ENCODE measurements at regions not wholly inside any gene's neighbourhood (a gene's known extent, or its start where the extent isn't known, plus 50 kb on each side); places are given as distances from the start of the nearest gene placed in this dataset.

DNA sequence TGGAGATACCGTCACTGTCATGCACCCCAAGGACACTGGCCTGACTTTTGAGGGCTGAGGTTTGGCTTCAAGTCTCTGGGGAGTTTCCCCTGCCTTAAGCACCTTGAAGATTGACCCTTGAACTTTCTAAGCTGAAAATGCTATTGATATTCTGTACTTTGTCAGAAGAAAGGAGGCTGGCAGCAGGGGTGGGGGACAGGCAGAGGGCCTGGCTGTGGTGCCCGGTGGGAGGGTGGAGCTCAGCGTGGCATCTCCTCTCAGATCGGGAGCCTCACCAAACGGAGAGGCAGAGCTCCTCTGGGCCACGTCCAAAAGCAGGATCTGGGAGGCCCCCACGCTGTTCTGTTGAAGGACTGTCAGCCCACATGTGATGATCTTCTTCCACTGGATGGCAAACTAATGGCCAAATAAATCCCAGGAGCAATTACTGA, 305.2 kb upstream of the IRX3 start (continued):
- TF ChIP-seq HDAC2 (IDR thresholded peaks at IDR 0.05) (no peak), HOXA7 (CRISPR knock-in tag; IDR thresholded peaks at IDR 0.05) (no peak), CHD2 (IDR thresholded peaks at IDR 0.05; ENCODE audit: low read length, partially characterized antibody) (no peak), NFE2L2 (conservative IDR thresholded peaks at IDR 0.05; ENCODE audit: low read length) (no peak)
- TF ChIP-seq, protein P1, sequence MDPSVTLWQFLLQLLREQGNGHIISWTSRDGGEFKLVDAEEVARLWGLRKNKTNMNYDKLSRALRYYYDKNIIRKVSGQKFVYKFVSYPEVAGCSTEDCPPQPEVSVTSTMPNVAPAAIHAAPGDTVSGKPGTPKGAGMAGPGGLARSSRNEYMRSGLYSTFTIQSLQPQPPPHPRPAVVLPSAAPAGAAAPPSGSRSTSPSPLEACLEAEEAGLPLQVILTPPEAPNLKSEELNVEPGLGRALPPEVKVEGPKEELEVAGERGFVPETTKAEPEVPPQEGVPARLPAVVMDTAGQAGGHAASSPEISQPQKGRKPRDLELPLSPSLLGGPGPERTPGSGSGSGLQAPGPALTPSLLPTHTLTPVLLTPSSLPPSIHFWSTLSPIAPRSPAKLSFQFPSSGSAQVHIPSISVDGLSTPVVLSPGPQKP (IDR thresholded peaks at IDR 0.05; ENCODE audit: low read depth, low read length) = no peak

DNA sequence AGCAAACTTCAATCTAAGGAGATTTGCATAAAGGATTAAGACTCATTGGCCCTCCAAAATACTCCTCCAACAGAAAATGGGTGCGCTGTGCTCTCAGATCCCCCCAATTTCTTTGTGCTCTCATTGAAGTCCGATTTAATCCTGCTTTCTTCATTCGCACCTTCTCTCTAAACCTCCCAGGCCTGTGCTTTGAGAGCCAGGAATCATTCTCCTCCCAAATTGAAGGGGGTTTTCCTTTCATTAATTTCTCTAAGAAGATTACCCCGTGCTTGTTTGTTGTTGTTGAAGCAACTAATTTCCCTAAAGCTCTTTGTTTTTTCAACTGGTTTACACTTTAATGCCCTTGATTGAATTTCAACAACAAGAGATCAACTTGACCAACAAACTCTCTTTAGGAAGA, 304.2 kb upstream of the IRX3 start:
- DNase-seq (ENCODE audit: low read depth in 1 of 2, low spot score in 1 of 2) (no peak), FAIRE-seq (no peak), ATAC-seq (no peak)
- no peak overlapping the region for H3K4me2 ChIP-seq
- no peak for TF ChIP-seq NFE2L2 (conservative IDR thresholded peaks at IDR 0.05; ENCODE audit: low read length)
- TF ChIP-seq, protein P2, sequence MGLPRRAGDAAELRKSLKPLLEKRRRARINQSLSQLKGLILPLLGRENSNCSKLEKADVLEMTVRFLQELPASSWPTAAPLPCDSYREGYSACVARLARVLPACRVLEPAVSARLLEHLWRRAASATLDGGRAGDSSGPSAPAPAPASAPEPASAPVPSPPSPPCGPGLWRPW (IDR thresholded peaks at IDR 0.05) = no peak
- no peak for TF ChIP-seq POLR2AphosphoS2 (conservative IDR thresholded peaks at IDR 0.05; ENCODE audit: low read length)
- TF ChIP-seq ZSCAN20 (CRISPR knock-in tag; IDR thresholded peaks at IDR 0.05) = no peak
- TF ChIP-seq PHF8 (IDR thresholded peaks at IDR 0.05; ENCODE audit: borderline replicate concordance, low read depth) = no peak
- TF ChIP-seq, protein P3, sequence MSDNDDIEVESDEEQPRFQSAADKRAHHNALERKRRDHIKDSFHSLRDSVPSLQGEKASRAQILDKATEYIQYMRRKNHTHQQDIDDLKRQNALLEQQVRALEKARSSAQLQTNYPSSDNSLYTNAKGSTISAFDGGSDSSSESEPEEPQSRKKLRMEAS (IDR thresholded peaks at IDR 0.05) = no peak
- H3K27ac ChIP-seq = no peak overlapping the region
- H3K9me3 ChIP-seq = no peaks in the 10 kb centered on the region
- no peaks in the 10 kb centered on the region for H3K4me1 ChIP-seq
- ChIA-PET CTCF (no interaction called here), POLR2A (no interaction called here)
- no peak overlapping the region for H3K4me3 ChIP-seq
- WGBS (ENCODE audit: missing lambda C conversion rate) = 33% methylated on average over 4 of the region's 4 CpGs

DNA sequence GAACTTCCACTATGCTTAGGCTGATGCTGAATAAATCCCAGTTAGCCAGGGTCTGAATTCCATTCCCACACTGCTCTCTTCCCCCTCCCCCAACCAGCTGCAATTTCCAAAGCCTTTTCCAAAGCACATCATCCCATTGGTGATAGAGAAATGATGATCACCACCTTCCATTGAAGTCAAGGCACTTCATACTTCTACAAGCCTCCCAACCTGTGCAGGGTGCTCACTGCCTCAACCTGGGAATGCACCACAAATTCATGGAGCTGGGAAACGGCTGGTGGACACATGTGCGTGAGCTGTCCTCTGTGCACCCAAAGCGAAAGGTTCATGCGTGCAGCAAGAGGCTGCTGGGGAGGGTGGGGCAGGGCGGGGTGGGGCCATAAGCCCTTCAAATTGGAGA, 302.7 kb upstream of the IRX3 start:
- DNase-seq (ENCODE audit: low read depth in 1 of 2, low spot score in 1 of 2) (no peak), FAIRE-seq (no peak), ATAC-seq (no peak)
- no peak for TF ChIP-seq HDAC2 (IDR thresholded peaks at IDR 0.05)
- TF ChIP-seq JUN (IDR thresholded peaks at IDR 0.05) = no peak
- TF ChIP-seq EP300 (IDR thresholded peaks at IDR 0.05) = no peak
- TF ChIP-seq, protein P3 (IDR thresholded peaks at IDR 0.05) = no peak
- TF ChIP-seq, protein P4, sequence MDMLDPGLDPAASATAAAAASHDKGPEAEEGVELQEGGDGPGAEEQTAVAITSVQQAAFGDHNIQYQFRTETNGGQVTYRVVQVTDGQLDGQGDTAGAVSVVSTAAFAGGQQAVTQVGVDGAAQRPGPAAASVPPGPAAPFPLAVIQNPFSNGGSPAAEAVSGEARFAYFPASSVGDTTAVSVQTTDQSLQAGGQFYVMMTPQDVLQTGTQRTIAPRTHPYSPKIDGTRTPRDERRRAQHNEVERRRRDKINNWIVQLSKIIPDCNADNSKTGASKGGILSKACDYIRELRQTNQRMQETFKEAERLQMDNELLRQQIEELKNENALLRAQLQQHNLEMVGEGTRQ (IDR thresholded peaks at IDR 0.05) = no peak
- TF ChIP-seq KDM1A (IDR thresholded peaks at IDR 0.05; ENCODE audit: low read depth) = no peak
- TF ChIP-seq HOXB5 (CRISPR knock-in tag; IDR thresholded peaks at IDR 0.05) = no peak
- no peak for TF ChIP-seq SREBF2 (IDR thresholded peaks at IDR 0.05)
- TF ChIP-seq, protein P5, sequence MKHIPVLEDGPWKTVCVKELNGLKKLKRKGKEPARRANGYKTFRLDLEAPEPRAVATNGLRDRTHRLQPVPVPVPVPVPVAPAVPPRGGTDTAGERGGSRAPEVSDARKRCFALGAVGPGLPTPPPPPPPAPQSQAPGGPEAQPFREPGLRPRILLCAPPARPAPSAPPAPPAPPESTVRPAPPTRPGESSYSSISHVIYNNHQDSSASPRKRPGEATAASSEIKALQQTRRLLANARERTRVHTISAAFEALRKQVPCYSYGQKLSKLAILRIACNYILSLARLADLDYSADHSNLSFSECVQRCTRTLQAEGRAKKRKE (CRISPR knock-in tag; IDR thresholded peaks at IDR 0.05; ENCODE audit: low read depth) = no peak
- no peak for TF ChIP-seq MAZ (IDR thresholded peaks at IDR 0.05; ENCODE audit: borderline replicate concordance, low read depth, low read length)
- TF ChIP-seq POLR2AphosphoS2 (conservative IDR thresholded peaks at IDR 0.05; ENCODE audit: low read length) = no peak
- TF ChIP-seq, protein P1 (IDR thresholded peaks at IDR 0.05; ENCODE audit: low read depth, low read length) = no peak
- no peak for TF ChIP-seq SMC3 (IDR thresholded peaks at IDR 0.05)
- TF ChIP-seq CBX2 (IDR thresholded peaks at IDR 0.05; ENCODE audit: borderline replicate concordance, low read depth) = no peak
- TF ChIP-seq RNF2 (IDR thresholded peaks at IDR 0.05; ENCODE audit: borderline replicate concordance, low read depth) = no peak
- TF ChIP-seq, protein P6, sequence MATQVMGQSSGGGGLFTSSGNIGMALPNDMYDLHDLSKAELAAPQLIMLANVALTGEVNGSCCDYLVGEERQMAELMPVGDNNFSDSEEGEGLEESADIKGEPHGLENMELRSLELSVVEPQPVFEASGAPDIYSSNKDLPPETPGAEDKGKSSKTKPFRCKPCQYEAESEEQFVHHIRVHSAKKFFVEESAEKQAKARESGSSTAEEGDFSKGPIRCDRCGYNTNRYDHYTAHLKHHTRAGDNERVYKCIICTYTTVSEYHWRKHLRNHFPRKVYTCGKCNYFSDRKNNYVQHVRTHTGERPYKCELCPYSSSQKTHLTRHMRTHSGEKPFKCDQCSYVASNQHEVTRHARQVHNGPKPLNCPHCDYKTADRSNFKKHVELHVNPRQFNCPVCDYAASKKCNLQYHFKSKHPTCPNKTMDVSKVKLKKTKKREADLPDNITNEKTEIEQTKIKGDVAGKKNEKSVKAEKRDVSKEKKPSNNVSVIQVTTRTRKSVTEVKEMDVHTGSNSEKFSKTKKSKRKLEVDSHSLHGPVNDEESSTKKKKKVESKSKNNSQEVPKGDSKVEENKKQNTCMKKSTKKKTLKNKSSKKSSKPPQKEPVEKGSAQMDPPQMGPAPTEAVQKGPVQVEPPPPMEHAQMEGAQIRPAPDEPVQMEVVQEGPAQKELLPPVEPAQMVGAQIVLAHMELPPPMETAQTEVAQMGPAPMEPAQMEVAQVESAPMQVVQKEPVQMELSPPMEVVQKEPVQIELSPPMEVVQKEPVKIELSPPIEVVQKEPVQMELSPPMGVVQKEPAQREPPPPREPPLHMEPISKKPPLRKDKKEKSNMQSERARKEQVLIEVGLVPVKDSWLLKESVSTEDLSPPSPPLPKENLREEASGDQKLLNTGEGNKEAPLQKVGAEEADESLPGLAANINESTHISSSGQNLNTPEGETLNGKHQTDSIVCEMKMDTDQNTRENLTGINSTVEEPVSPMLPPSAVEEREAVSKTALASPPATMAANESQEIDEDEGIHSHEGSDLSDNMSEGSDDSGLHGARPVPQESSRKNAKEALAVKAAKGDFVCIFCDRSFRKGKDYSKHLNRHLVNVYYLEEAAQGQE (IDR thresholded peaks at IDR 0.05) = no peak
- TF ChIP-seq FOXS1 (CRISPR knock-in tag; IDR thresholded peaks at IDR 0.05) = no peak
- no peak for TF ChIP-seq NFE2L2 (conservative IDR thresholded peaks at IDR 0.05; ENCODE audit: low read length)
- TF ChIP-seq, protein P7, sequence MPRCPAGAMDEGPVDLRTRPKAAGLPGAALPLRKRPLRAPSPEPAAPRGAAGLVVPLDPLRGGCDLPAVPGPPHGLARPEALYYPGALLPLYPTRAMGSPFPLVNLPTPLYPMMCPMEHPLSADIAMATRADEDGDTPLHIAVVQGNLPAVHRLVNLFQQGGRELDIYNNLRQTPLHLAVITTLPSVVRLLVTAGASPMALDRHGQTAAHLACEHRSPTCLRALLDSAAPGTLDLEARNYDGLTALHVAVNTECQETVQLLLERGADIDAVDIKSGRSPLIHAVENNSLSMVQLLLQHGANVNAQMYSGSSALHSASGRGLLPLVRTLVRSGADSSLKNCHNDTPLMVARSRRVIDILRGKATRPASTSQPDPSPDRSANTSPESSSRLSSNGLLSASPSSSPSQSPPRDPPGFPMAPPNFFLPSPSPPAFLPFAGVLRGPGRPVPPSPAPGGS (IDR thresholded peaks at IDR 0.05) = no peak
- TF ChIP-seq RAD21 (conservative IDR thresholded peaks at IDR 0.05 in 1 of 2, IDR thresholded peaks at IDR 0.05 in 1 of 2) = no peak
- no peaks in the 10 kb centered on the region for H3K9me3 ChIP-seq
- H3K4me1 ChIP-seq = no peaks in the 10 kb centered on the region
- CTCF ChIA-PET = no interaction called here
- POLR2A ChIA-PET = no interaction called here
- no peak overlapping the region for H3K4me3 ChIP-seq
- H3K4me2 ChIP-seq = no peak overlapping the region
- H3K27ac ChIP-seq = no peak overlapping the region
- 50% methylated on average over 2 of the region's 5 CpGs for WGBS (ENCODE audit: missing lambda C conversion rate)

Data from A549 (cell line).